NCI-H748 treated with DMSO at 0.1 percent for 48 hours (cell line): ENCODE measurements at regions not wholly inside any gene's neighbourhood (a gene's known extent, or its start where the extent isn't known, plus 50 kb on each side); places are given as distances from the start of the nearest gene placed in this dataset.

Experiments
- DNase-seq: peaks from one replicate; lab custom pipeline; 2025; lab: John Stamatoyannopoulos, UW

- DNase-seq, result no peak
Observed at GRCh38 chr3:22113453-22113852, 362.4 kb upstream of the ZNF385D start.

- no peak for DNase-seq
Observed at GRCh38 chr3:22115581-22115980, 364.6 kb upstream of the ZNF385D start.

GRCh38 chr3:22117091-22117490 is 366.1 kb upstream of the ZNF385D start:
- no peak for DNase-seq

- peak; percentile 26 for DNase-seq
Observed at GRCh38 chr3:22117751-22118346, 366.8 kb upstream of the ZNF385D start.

- DNase-seq, result no peak
Observed at GRCh38 chr3:22118542-22118941, 367.5 kb upstream of the ZNF385D start.

- no peak for DNase-seq
Observed at GRCh38 chr3:22121068-22121701, 370.2 kb upstream of the ZNF385D start.

- DNase-seq, result no peak
Observed at GRCh38 chr3:22122567-22122966, 371.6 kb upstream of the ZNF385D start.

- DNase-seq, result no peak
Observed at GRCh38 chr3:22129101-22129500, 378.1 kb upstream of the ZNF385D start.

GRCh38 chr3:22141769-22142168 is 390.8 kb upstream of the ZNF385D start:
- DNase-seq, result no peak

- no peak for DNase-seq
Observed at GRCh38 chr3:22147161-22147560, 396.2 kb upstream of the ZNF385D start.

GRCh38 chr3:22156868-22157267 is 405.9 kb upstream of the ZNF385D start:
- DNase-seq, result no peak

- DNase-seq, result no peak
Observed at GRCh38 chr3:22157848-22158247, 406.8 kb upstream of the ZNF385D start.

GRCh38 chr3:22159004-22159695 is 408.1 kb upstream of the ZNF385D start:
- DNase-seq, result no peak

- DNase-seq, result no peak
Observed at GRCh38 chr3:22161315-22161714, 410.3 kb upstream of the ZNF385D start.

- no peak for DNase-seq
Observed at GRCh38 chr3:22170370-22170769, 419.4 kb upstream of the ZNF385D start.

GRCh38 chr3:22172964-22173363 is 422.0 kb upstream of the ZNF385D start:
- no peak for DNase-seq

- DNase-seq, result no peak
Observed at GRCh38 chr3:22175947-22176346, 424.9 kb upstream of the ZNF385D start.

- DNase-seq, result no peak
Observed at GRCh38 chr3:22176911-22177310, 425.9 kb upstream of the ZNF385D start.

- DNase-seq, result no peak
Observed at GRCh38 chr3:22189616-22190015, 438.6 kb upstream of the ZNF385D start.

- no peak for DNase-seq
Observed at GRCh38 chr3:22199095-22199494, 448.1 kb upstream of the ZNF385D start.

- DNase-seq, result no peak
Observed at GRCh38 chr3:22208844-22209243, 457.8 kb upstream of the ZNF385D start.

GRCh38 chr3:22209578-22209977 is 458.6 kb upstream of the ZNF385D start:
- DNase-seq, result no peak

GRCh38 chr3:22210693-22211092 is 459.7 kb upstream of the ZNF385D start:
- DNase-seq, result no peak

- DNase-seq, result no peak
Observed at GRCh38 chr3:22216601-22217000, 465.6 kb upstream of the ZNF385D start.
